ENCODE measurements at regions not wholly inside any gene's neighbourhood (a gene's known extent, or its start where the extent isn't known, plus 50 kb on each side); places are given as distances from the start of the nearest gene placed in this dataset.

- Histone ChIP-seq H3F3A (ENCODE audit: insufficient read depth) (no peaks in the 10 kb centered on the region), H2AFZ (no peak overlapping the region), H3K27ac (no peak overlapping the region), H3K9me3 (ENCODE audit: low read depth) (no peaks in the 10 kb centered on the region), H3K9me2 (ENCODE audit: insufficient read depth) (no peaks in the 10 kb centered on the region), H3K36me3 (ENCODE audit: low read depth) (no peaks in the 10 kb centered on the region), H3K4me2 (ENCODE audit: unreplicated experiment) (no peak overlapping the region), H3K79me2 (ENCODE audit: insufficient read depth) (no peaks in the 10 kb centered on the region), H3K9ac (no peak overlapping the region), H3K4me1 (ENCODE audit: insufficient read depth) (no peaks in the 10 kb centered on the region), H3K4me3 (no peak overlapping the region), H3K27me3 (replicated peaks; ENCODE audit: insufficient read depth) (no peaks in the 10 kb centered on the region), H4K20me1 (ENCODE audit: insufficient read depth) (no peaks in the 10 kb centered on the region)
- TF ChIP-seq EZH2phosphoT487 (IDR thresholded peaks at IDR 0.05; ENCODE audit: insufficient read depth, low read depth): no peak
- no peak for TF ChIP-seq EZH2 (IDR thresholded peaks at IDR 0.05; ENCODE audit: insufficient read depth, poor library complexity, severe bottlenecking)
- no peak for DNase-seq
- 17 to 19% methylated on average over 8 of the region's 8 CpGs for WGBS, 2 experiments (ENCODE audit: low coverage in 1 of 2, low lambda C conversion rate in 2 of 2, missing lambda C conversion rate in 2 of 2)
- in situ Hi-C loops (cut with MboI): no loop called here
These were observed 59.6 kb downstream of the BARX1 start for GRCh38 chr9:93895535-93895934.

- no peak for DNase-seq
- Histone ChIP-seq H3K27ac (no peak overlapping the region), H3K4me2 (ENCODE audit: unreplicated experiment) (no peak overlapping the region), H3K36me3 (ENCODE audit: low read depth) (no peaks in the 10 kb centered on the region), H3K4me1 (ENCODE audit: insufficient read depth) (no peaks in the 10 kb centered on the region), H4K20me1 (ENCODE audit: insufficient read depth) (no peaks in the 10 kb centered on the region), H3K4me3 (no peak overlapping the region), H3K9me2 (ENCODE audit: insufficient read depth) (no peaks in the 10 kb centered on the region), H3K27me3 (replicated peaks; ENCODE audit: insufficient read depth) (no peaks in the 10 kb centered on the region), H3K9me3 (ENCODE audit: low read depth) (no peaks in the 10 kb centered on the region), H3K9ac (no peak overlapping the region), H3K79me2 (ENCODE audit: insufficient read depth) (no peaks in the 10 kb centered on the region), H3F3A (ENCODE audit: insufficient read depth) (no peaks in the 10 kb centered on the region), H2AFZ (no peak overlapping the region)
- in situ Hi-C loops (cut with MboI): no loop called here
- WGBS, 2 experiments (ENCODE audit: low coverage in 1 of 2, low lambda C conversion rate in 2 of 2, missing lambda C conversion rate in 2 of 2): 50 to 53% methylated on average over 6 of the region's 6 CpGs
- TF ChIP-seq EZH2phosphoT487 (IDR thresholded peaks at IDR 0.05; ENCODE audit: insufficient read depth, low read depth) (no peak), EZH2 (IDR thresholded peaks at IDR 0.05; ENCODE audit: insufficient read depth, poor library complexity, severe bottlenecking) (no peak)
These were observed 60.5 kb downstream of the BARX1 start for GRCh38 chr9:93894691-93895079.

- H3F3A ChIP-seq (ENCODE audit: insufficient read depth): no peaks in the 10 kb centered on the region
- no peak overlapping the region for H3K27ac ChIP-seq
- no peak overlapping the region for H2AFZ ChIP-seq
- TF ChIP-seq EZH2 (IDR thresholded peaks at IDR 0.05; ENCODE audit: insufficient read depth, poor library complexity, severe bottlenecking): no peak
- no peak for TF ChIP-seq EZH2phosphoT487 (IDR thresholded peaks at IDR 0.05; ENCODE audit: insufficient read depth, low read depth)
- H3K36me3 ChIP-seq (ENCODE audit: low read depth): no peaks in the 10 kb centered on the region
- no peaks in the 10 kb centered on the region for H4K20me1 ChIP-seq (ENCODE audit: insufficient read depth)
- H3K9me3 ChIP-seq (ENCODE audit: low read depth): no peaks in the 10 kb centered on the region
- no peaks in the 10 kb centered on the region for H3K4me1 ChIP-seq (ENCODE audit: insufficient read depth)
- H3K4me2 ChIP-seq (ENCODE audit: unreplicated experiment): no peak overlapping the region
- H3K79me2 ChIP-seq (ENCODE audit: insufficient read depth): no peaks in the 10 kb centered on the region
- DNase-seq: no peak
- no peaks in the 10 kb centered on the region for H3K9me2 ChIP-seq (ENCODE audit: insufficient read depth)
- H3K27me3 ChIP-seq (replicated peaks; ENCODE audit: insufficient read depth): no peaks in the 10 kb centered on the region
- in situ Hi-C loops (cut with MboI): no loop called here
- WGBS, 2 experiments (ENCODE audit: low coverage in 1 of 2, low lambda C conversion rate in 2 of 2, missing lambda C conversion rate in 2 of 2): 40 to 43% methylated on average over 13 to 15 of the region's 15 CpGs
- no peak overlapping the region for H3K4me3 ChIP-seq
- no peak overlapping the region for H3K9ac ChIP-seq
These were observed 61.1 kb downstream of the BARX1 start for GRCh38 chr9:93893899-93894690.

GRCh38 chr9:93893194-93893593, 62.0 kb downstream of the BARX1 start:
- H4K20me1 ChIP-seq (ENCODE audit: insufficient read depth): no peaks in the 10 kb centered on the region
- H3K4me2 ChIP-seq (ENCODE audit: unreplicated experiment): no peak overlapping the region
- H3K79me2 ChIP-seq (ENCODE audit: insufficient read depth): no peaks in the 10 kb centered on the region
- no peak overlapping the region for H3K27ac ChIP-seq
- in situ Hi-C loops (cut with MboI): no loop called here
- no peaks in the 10 kb centered on the region for H3K4me1 ChIP-seq (ENCODE audit: insufficient read depth)
- no peaks in the 10 kb centered on the region for H3K9me2 ChIP-seq (ENCODE audit: insufficient read depth)
- DNase-seq: no peak
- TF ChIP-seq EZH2 (IDR thresholded peaks at IDR 0.05; ENCODE audit: insufficient read depth, poor library complexity, severe bottlenecking) (no peak), EZH2phosphoT487 (IDR thresholded peaks at IDR 0.05; ENCODE audit: insufficient read depth, low read depth) (no peak)
- no peak overlapping the region for H3K9ac ChIP-seq
- no peaks in the 10 kb centered on the region for H3K36me3 ChIP-seq (ENCODE audit: low read depth)
- H3K9me3 ChIP-seq (ENCODE audit: low read depth): no peaks in the 10 kb centered on the region
- H3K27me3 ChIP-seq (replicated peaks; ENCODE audit: insufficient read depth): no peaks in the 10 kb centered on the region
- no peak overlapping the region for H2AFZ ChIP-seq
- no peaks in the 10 kb centered on the region for H3F3A ChIP-seq (ENCODE audit: insufficient read depth)
- no peak overlapping the region for H3K4me3 ChIP-seq

Data from GM23248 (cell line).